ENCODE measurements at regions not wholly inside any gene's neighbourhood (a gene's known extent, or its start where the extent isn't known, plus 50 kb on each side); places are given as distances from the start of the nearest gene placed in this dataset.

- H3K4me3 ChIP-seq (ENCODE audit: low read length) = no peak overlapping the region
- H3K36me3 ChIP-seq (ENCODE audit: insufficient read depth, low read length) = no peaks in the 10 kb centered on the region
- no peaks in the 10 kb centered on the region for H3K4me1 ChIP-seq (ENCODE audit: insufficient read depth, low read length)
- no peaks in the 10 kb centered on the region for H3K9me3 ChIP-seq (ENCODE audit: insufficient read depth, low read depth, low read length)
- H3K27me3 ChIP-seq (ENCODE audit: insufficient read depth, low read length) = no peaks in the 10 kb centered on the region
- 96% methylated on average over 30 of the region's 30 CpGs for WGBS
- no peak overlapping the region for H3K27ac ChIP-seq (ENCODE audit: low read depth, low read length)
- H3K9ac ChIP-seq (ENCODE audit: low read depth, low read length) = no peak overlapping the region
Observed at GRCh38 chr2:65789923-65790675, 357.7 kb upstream of the SPRED2 start.

- no peaks in the 10 kb centered on the region for H3K36me3 ChIP-seq (ENCODE audit: insufficient read depth, low read length)
- no peaks in the 10 kb centered on the region for H3K27me3 ChIP-seq (ENCODE audit: insufficient read depth, low read length)
- no peak overlapping the region for H3K9ac ChIP-seq (ENCODE audit: low read depth, low read length)
- H3K9me3 ChIP-seq (ENCODE audit: insufficient read depth, low read depth, low read length) = no peaks in the 10 kb centered on the region
- H3K27ac ChIP-seq (ENCODE audit: low read depth, low read length) = no peak overlapping the region
- no peaks in the 10 kb centered on the region for H3K4me1 ChIP-seq (ENCODE audit: insufficient read depth, low read length)
- no peak overlapping the region for H3K4me3 ChIP-seq (ENCODE audit: low read length)
- WGBS = 92% methylated on average over 5 of the region's 5 CpGs
Observed at GRCh38 chr2:65788556-65788955, 356.2 kb upstream of the SPRED2 start.

GRCh38 chr2:65786765-65787164 is 354.4 kb upstream of the SPRED2 start:
- H3K27ac ChIP-seq (ENCODE audit: low read depth, low read length) = no peak overlapping the region
- H3K4me3 ChIP-seq (ENCODE audit: low read length) = no peak overlapping the region
- H3K4me1 ChIP-seq (ENCODE audit: insufficient read depth, low read length) = no peaks in the 10 kb centered on the region
- no peak overlapping the region for H3K9ac ChIP-seq (ENCODE audit: low read depth, low read length)
- 100% methylated on average over 1 of the region's 1 CpG for WGBS
- no peaks in the 10 kb centered on the region for H3K9me3 ChIP-seq (ENCODE audit: insufficient read depth, low read depth, low read length)
- H3K36me3 ChIP-seq (ENCODE audit: insufficient read depth, low read length) = no peaks in the 10 kb centered on the region
- H3K27me3 ChIP-seq (ENCODE audit: insufficient read depth, low read length) = no peaks in the 10 kb centered on the region

GRCh38 chr2:65786007-65786717 is 353.8 kb upstream of the SPRED2 start:
- no peaks in the 10 kb centered on the region for H3K4me1 ChIP-seq (ENCODE audit: insufficient read depth, low read length)
- H3K9me3 ChIP-seq (ENCODE audit: insufficient read depth, low read depth, low read length) = no peaks in the 10 kb centered on the region
- H3K27me3 ChIP-seq (ENCODE audit: insufficient read depth, low read length) = no peaks in the 10 kb centered on the region
- no peaks in the 10 kb centered on the region for H3K36me3 ChIP-seq (ENCODE audit: insufficient read depth, low read length)
- H3K9ac ChIP-seq (ENCODE audit: low read depth, low read length) = no peak overlapping the region
- H3K27ac ChIP-seq (ENCODE audit: low read depth, low read length) = no peak overlapping the region
- WGBS = 83% methylated on average over 1 of the region's 2 CpGs
- H3K4me3 ChIP-seq (ENCODE audit: low read length) = no peak overlapping the region

GRCh38 chr2:65782996-65783650 is 350.7 kb upstream of the SPRED2 start:
- WGBS = 96% methylated on average over 4 of the region's 5 CpGs
- no peaks in the 10 kb centered on the region for H3K27me3 ChIP-seq (ENCODE audit: insufficient read depth, low read length)

GRCh38 chr2:65782186-65782585 is 349.8 kb upstream of the SPRED2 start:
- Histone ChIP-seq H3K9me3 (ENCODE audit: insufficient read depth, low read depth, low read length) (no peaks in the 10 kb centered on the region), H3K9ac (ENCODE audit: low read depth, low read length) (no peak overlapping the region), H3K27me3 (ENCODE audit: insufficient read depth, low read length) (no peaks in the 10 kb centered on the region), H3K4me1 (ENCODE audit: insufficient read depth, low read length) (no peaks in the 10 kb centered on the region), H3K27ac (ENCODE audit: low read depth, low read length) (no peak overlapping the region), H3K4me3 (ENCODE audit: low read length) (no peak overlapping the region), H3K36me3 (ENCODE audit: insufficient read depth, low read length) (no peaks in the 10 kb centered on the region)
- WGBS = 93% methylated on average over 1 of the region's 1 CpG

More at GRCh38 chr2:65782996-65783650, 350.7 kb upstream of the SPRED2 start:
- no peaks in the 10 kb centered on the region for H3K4me1 ChIP-seq (ENCODE audit: insufficient read depth, low read length)
- H3K9me3 ChIP-seq (ENCODE audit: insufficient read depth, low read depth, low read length) = no peaks in the 10 kb centered on the region
- H3K27ac ChIP-seq (ENCODE audit: low read depth, low read length) = no peak overlapping the region
- no peak overlapping the region for H3K4me3 ChIP-seq (ENCODE audit: low read length)
- H3K9ac ChIP-seq (ENCODE audit: low read depth, low read length) = no peak overlapping the region
- H3K36me3 ChIP-seq (ENCODE audit: insufficient read depth, low read length) = no peaks in the 10 kb centered on the region

GRCh38 chr2:65781756-65782155 is 349.4 kb upstream of the SPRED2 start:
- no peak overlapping the region for H3K4me3 ChIP-seq (ENCODE audit: low read length)
- H3K27me3 ChIP-seq (ENCODE audit: insufficient read depth, low read length) = no peaks in the 10 kb centered on the region
- no peaks in the 10 kb centered on the region for H3K9me3 ChIP-seq (ENCODE audit: insufficient read depth, low read depth, low read length)
- no peak overlapping the region for H3K9ac ChIP-seq (ENCODE audit: low read depth, low read length)
- H3K27ac ChIP-seq (ENCODE audit: low read depth, low read length) = no peak overlapping the region
- no peaks in the 10 kb centered on the region for H3K36me3 ChIP-seq (ENCODE audit: insufficient read depth, low read length)
- no peaks in the 10 kb centered on the region for H3K4me1 ChIP-seq (ENCODE audit: insufficient read depth, low read length)

GRCh38 chr2:65779021-65779420 is 346.6 kb upstream of the SPRED2 start:
- H3K9ac ChIP-seq (ENCODE audit: low read depth, low read length) = no peak overlapping the region
- H3K27ac ChIP-seq (ENCODE audit: low read depth, low read length) = no peak overlapping the region
- 97% methylated on average over 1 of the region's 1 CpG for WGBS
- no peak overlapping the region for H3K4me3 ChIP-seq (ENCODE audit: low read length)
- H3K36me3 ChIP-seq (ENCODE audit: insufficient read depth, low read length) = no peaks in the 10 kb centered on the region
- H3K27me3 ChIP-seq (ENCODE audit: insufficient read depth, low read length) = no peaks in the 10 kb centered on the region
- no peaks in the 10 kb centered on the region for H3K4me1 ChIP-seq (ENCODE audit: insufficient read depth, low read length)
- H3K9me3 ChIP-seq (ENCODE audit: insufficient read depth, low read depth, low read length) = no peaks in the 10 kb centered on the region

GRCh38 chr2:65778137-65778536 is 345.7 kb upstream of the SPRED2 start:
- H3K9me3 ChIP-seq (ENCODE audit: insufficient read depth, low read depth, low read length) = no peaks in the 10 kb centered on the region
- H3K4me1 ChIP-seq (ENCODE audit: insufficient read depth, low read length) = no peaks in the 10 kb centered on the region
- no peak overlapping the region for H3K4me3 ChIP-seq (ENCODE audit: low read length)
- H3K36me3 ChIP-seq (ENCODE audit: insufficient read depth, low read length) = no peaks in the 10 kb centered on the region
- no peaks in the 10 kb centered on the region for H3K27me3 ChIP-seq (ENCODE audit: insufficient read depth, low read length)
- H3K9ac ChIP-seq (ENCODE audit: low read depth, low read length) = no peak overlapping the region
- 76% methylated on average over 2 of the region's 2 CpGs for WGBS
- H3K27ac ChIP-seq (ENCODE audit: low read depth, low read length) = no peak overlapping the region

GRCh38 chr2:65775839-65776238 is 343.4 kb upstream of the SPRED2 start:
- H3K36me3 ChIP-seq (ENCODE audit: insufficient read depth, low read length) = no peaks in the 10 kb centered on the region
- no peaks in the 10 kb centered on the region for H3K27me3 ChIP-seq (ENCODE audit: insufficient read depth, low read length)
- 94% methylated on average over 2 of the region's 2 CpGs for WGBS
- no peaks in the 10 kb centered on the region for H3K4me1 ChIP-seq (ENCODE audit: insufficient read depth, low read length)
- H3K27ac ChIP-seq (ENCODE audit: low read depth, low read length) = no peak overlapping the region
- H3K9me3 ChIP-seq (ENCODE audit: insufficient read depth, low read depth, low read length) = no peaks in the 10 kb centered on the region
- H3K4me3 ChIP-seq (ENCODE audit: low read length) = no peak overlapping the region
- H3K9ac ChIP-seq (ENCODE audit: low read depth, low read length) = no peak overlapping the region

GRCh38 chr2:65767946-65768345 is 335.5 kb upstream of the SPRED2 start:
- Histone ChIP-seq H3K9me3 (ENCODE audit: insufficient read depth, low read depth, low read length) (no peaks in the 10 kb centered on the region), H3K4me3 (ENCODE audit: low read length) (no peak overlapping the region), H3K27me3 (ENCODE audit: insufficient read depth, low read length) (no peaks in the 10 kb centered on the region), H3K27ac (ENCODE audit: low read depth, low read length) (no peak overlapping the region), H3K4me1 (ENCODE audit: insufficient read depth, low read length) (no peaks in the 10 kb centered on the region), H3K9ac (ENCODE audit: low read depth, low read length) (no peak overlapping the region), H3K36me3 (ENCODE audit: insufficient read depth, low read length) (no peaks in the 10 kb centered on the region)
- WGBS = 94% methylated on average over 4 of the region's 4 CpGs

Data from HUES64 (cell line).